Stimulated activated CD4-positive, alpha-beta T cell treated with anti-CD3 and anti-CD28 coated beads, Interleukin-1b, Interleukin-23, amount 100 ng/mL, for 24 hours (primary cell): ENCODE measurements at regions not wholly inside any gene's neighbourhood (a gene's known extent, or its start where the extent isn't known, plus 50 kb on each side); places are given as distances from the start of the nearest gene placed in this dataset.

Experiments
- DNase-seq, 4 experiments: peaks; one replicate each; pipeline ENCODE4 v3.0.0-alpha.2; 2020; ENCODE audit warnings: low read depth in 4 of 4, low spot score in 1 of 4

- DNase-seq, result no peak
Measured at GRCh38 chr1:163406772-163407171, 85.0 kb downstream of the NUF2 start.

GRCh38 chr1:163408262-163408661, 86.5 kb downstream of the NUF2 start:
- no peak for DNase-seq

DNA sequence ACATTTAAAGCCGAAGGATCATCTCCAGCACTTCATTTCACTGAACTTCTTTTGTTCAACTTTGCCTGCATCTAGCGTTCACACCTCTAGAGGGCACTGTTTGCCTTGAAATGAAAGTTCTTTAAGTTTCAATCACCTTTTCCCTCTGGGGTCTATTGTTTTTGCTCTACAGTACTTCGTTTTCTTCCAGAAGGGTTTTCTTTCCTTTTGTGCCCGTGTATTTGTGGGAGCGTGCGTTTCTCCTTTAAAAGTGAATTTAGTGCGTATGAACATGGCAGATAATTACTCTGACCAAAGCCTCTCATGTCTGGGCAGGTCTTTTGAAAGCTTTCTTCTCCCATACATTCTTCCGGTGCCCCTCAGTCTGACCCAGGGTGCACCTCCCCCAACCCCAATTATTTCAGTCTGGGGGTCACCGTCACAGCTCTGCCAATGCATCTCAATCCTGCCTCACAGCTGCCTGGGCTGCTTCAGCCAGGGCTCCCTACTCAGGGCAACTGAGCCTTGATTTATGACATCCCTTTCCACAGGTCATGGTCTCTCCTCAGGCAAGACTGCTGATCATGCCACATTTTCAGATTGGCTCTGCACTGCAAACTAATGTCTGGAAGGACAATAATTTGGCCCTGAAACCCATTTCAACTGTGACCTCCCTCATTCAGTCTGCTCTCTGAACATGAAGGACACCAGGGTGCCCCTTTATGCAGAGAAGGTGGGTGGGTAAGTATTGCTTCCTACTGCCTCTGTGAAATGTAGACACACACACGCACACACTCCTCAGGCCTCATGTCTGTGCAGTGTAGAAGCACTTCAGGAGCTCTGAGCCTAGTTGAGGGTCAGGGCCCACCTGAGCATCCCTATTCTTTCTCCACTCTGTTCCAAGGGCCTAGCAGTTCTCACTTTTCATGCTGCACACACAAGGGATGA, 88.6 kb downstream of the NUF2 start:
- peak in 3 of 4 experiments; percentile 1 to 14 (median 4) for DNase-seq

DNA sequence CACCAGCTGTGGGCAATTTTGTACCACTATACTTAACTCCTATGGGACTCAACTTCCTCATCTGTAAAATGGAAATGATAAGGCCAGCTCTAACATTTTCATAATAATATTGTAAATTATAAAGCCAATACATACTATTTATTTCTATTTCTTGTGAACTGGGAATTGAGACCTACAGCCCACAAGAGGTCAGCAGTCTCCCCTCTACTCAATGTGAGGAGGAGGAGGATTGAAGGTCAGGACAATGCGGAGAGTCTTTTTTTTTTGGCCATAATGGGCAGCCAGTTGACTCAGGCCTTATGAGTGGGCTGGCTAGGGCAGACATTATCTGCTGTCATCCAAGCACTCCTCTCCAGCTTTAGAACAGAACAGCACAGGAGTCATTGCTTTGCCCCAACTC, 90.5 kb downstream of the NUF2 start:
- DNase-seq, result no peak

DNA sequence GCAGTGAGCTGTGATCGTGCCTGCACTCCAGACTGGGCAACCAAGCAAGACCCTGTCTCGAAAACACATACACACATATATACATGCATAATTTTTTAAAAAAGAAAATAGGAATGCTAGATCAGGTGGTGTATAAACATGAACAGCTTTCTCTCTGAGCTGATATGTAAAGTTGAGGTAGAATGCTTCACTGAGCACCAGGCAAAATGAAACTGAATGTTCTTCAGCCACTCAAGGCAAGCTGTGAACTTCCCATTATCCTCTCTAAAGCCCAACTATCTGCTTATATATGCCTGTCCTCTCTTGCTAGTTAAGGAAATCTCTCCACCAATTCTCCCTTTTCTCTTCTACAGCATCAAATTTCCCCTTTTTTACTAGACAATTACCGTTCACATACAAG, 93.0 kb downstream of the NUF2 start:
- DNase-seq, result no peak

DNA sequence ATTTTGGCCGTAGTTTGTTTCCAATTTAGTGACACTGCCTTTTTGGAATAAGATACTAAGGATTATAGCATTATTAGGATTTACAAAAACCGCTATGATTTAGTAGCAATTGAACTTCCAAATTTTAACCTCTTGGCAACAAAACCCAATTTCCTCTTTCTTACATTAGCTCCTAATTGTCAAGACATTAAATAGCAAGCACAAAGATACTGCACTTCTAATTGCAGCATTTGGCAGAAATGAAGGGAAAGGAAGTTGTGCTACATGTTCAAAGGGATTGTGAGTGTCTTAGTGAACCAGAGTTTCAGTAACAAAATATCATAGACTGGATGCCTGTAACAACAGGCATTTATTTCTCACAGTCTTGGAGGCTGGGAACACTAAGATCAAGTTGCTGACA, 99.9 kb downstream of the NUF2 start:
- no peak for DNase-seq

GRCh38 chr1:163422738-163423404, 101.1 kb downstream of the NUF2 start:
- DNase-seq, result no peak

GRCh38 chr1:163426505-163427251, 104.9 kb downstream of the NUF2 start:
- DNase-seq, result no peak

DNA sequence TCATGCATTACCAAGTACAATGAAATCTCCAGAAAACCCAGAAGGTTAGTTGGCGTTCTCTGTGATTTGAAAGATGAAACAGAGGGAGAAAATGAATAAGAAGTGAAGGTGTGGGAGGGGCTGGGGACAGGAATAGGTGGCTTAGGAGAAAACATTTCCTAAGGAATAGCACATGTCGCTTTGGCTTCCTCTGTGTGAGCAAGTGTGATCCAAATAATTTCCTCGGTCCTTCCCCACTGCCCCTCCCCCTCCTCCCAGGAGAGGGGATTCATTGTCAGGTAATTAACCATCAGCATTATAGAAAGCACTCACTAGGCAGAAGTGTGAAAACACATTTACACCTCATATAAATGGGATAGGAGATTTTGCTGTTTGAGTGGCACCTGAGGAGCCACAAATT, 105.5 kb downstream of the NUF2 start:
- no peak for DNase-seq

GRCh38 chr1:163436140-163436812, 114.5 kb downstream of the NUF2 start:
- no peak for DNase-seq

DNA sequence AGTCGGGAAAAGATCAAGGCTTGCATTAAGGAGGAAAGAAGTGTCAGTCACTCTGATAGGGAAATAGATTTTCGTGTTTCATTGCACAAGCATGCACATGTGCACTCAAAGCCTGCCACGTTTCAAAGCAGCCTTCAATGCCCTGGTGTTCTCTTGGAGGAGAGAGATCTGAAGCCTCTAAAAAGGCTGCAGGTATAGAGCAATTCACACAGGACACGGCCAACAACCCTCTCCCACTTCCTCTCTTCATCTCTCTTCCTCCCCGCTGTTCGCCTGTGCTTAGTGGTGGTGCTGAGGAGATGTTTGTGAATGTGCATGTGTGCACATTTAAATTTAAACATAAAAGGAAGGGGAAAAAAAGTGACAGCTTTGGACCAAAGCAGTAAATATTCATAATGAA, 117.7 kb downstream of the NUF2 start:
- no peak for DNase-seq

DNA sequence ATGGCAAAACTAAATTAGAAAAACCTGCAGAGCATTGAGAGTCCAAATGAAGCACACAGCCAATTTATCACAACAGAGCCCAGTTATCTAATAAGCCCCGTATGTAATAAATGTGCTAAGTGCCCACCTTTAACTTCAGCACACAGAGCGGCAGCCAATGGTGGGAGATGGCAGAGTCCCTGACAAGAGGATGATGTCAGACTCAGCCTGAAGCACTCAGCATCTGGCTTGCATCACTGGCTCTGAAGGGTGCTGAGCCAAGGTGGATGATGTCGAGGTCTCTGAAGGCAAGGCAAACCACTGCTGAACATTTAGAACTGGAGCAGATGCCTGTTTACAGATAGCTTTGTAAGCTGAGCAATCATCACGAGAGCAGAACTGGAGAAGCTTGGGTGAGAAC, 118.3 kb downstream of the NUF2 start:
- no peak for DNase-seq

- no peak for DNase-seq
Measured at GRCh38 chr1:163442231-163442879, 120.6 kb downstream of the NUF2 start.

GRCh38 chr1:163442895-163443294, 121.1 kb downstream of the NUF2 start:
- no peak for DNase-seq

- DNase-seq, result no peak
Measured at GRCh38 chr1:163443863-163444262, 122.1 kb downstream of the NUF2 start.

- DNase-seq, result no peak
Measured at GRCh38 chr1:163444665-163445064, 122.9 kb downstream of the NUF2 start.

DNA sequence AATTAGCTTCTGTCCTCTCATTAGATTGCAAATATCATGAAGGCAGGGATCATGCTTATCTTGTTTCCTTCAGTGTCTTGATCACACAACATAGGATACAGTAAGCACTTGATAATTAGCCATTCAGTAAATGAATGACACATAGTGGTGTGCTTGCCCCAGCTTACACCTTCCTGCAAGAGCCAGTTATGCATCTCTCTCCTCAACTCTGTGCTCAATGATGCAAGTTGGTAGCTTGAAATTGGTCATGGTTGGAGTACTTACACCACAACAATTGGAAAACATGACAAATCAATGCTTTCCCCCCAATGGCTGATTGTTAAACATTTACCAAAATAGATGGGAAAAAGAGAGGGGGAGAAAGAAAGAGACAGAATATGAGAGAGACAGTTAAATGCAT, 129.2 kb downstream of the NUF2 start:
- DNase-seq, result no peak

GRCh38 chr1:163459539-163459938, 137.8 kb downstream of the NUF2 start:
- DNase-seq, result no peak

DNA sequence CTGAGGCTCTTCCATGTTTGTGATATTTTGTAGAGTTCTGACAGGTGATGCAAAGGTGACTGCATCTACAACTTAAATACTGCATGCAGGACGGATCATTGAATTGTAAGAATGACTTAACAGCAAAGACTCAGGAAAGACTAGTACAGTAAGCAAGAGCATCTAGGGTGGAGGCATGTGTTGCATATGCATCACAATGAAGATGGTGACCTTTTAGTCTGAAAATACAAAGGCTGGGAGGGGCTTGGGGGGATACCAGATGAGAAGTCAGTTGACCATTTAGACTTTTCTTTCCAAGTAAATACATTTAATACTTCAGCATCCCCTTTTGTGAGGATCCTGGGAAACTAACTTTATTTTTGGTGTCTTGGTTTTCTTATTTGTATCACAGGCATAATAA, 145.5 kb downstream of the NUF2 start:
- DNase-seq, result no peak

DNA sequence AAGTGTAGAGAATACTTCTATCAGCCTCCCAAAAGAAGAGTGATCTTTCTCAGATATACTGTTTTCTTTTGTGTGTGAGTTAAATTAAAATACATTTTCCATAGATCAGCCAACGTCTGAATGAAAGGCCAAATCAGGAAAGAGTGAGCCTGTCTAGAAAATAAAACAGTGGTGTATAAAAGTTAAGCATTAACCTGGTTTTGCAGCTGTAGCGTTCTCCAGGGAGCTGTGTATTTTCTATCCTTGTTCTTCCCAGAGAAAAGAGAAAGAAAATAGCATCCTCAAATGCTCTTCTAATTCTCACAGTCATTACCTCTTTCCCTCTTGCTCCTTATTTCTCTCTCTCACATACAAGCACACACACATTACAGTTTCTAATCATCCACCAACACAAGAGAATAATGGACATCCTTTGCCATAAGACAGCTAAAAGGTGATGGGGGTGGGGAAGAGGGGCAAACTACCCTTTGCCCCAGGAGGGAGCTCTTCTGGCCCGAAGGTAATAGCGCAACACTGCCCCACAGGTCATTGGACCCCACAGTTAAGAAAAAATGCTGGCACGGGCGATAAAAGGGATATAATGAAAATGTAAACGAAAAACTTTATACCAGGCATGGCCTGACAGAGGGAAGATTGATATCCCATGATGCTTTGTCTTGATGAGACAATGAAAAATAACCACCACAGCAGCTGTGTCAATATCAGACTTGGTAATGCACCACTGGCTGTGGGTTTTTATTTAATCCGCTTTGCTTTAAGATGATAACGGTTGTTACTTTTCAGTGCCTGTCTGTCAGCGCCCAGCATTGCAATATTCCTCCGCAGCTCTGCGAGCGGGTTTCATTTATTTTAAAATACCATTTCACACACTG, 150.3 kb downstream of the NUF2 start:
- no peak for DNase-seq
